Hepatocyte (in vitro differentiated cells): ENCODE measurements at regions not wholly inside any gene's neighbourhood (a gene's known extent, or its start where the extent isn't known, plus 50 kb on each side); places are given as distances from the start of the nearest gene placed in this dataset.

Experiments
- DNase-seq: peaks from one replicate; pipeline ENCODE4 v3.0.0-alpha.2; 2016; ENCODE audit warnings: low spot score
- H2AFZ ChIP-seq: fragments of 200-600 bp; sonication (generic); 2 replicates; pipeline ENCODE4 v1.6.0; 2016; ENCODE audit warnings: antibody characterized with exemption, mild to moderate bottlenecking
- H3K27ac ChIP-seq: fragments of 200-600 bp; sonication (generic); 2 replicates; pipeline ENCODE4 v1.5.1; 2016; ENCODE audit warnings: mild to moderate bottlenecking
- H3K27me3 ChIP-seq: fragments of 200-600 bp; sonication (generic); 2 replicates; pipeline ENCODE4 v1.6.1; 2016
- H3K36me3 ChIP-seq: fragments of 200-600 bp; sonication (generic); replicated peaks from 2 replicates; pipeline ENCODE4 v1.5.1; 2016; ENCODE audit warnings: low read depth; ENCODE audit not compliant: insufficient read depth
- H3K4me1 ChIP-seq: fragments of 200-600 bp; sonication (generic); 2 replicates; pipeline ENCODE4 v1.5.1; 2016; ENCODE audit warnings: mild to moderate bottlenecking, moderate library complexity; ENCODE audit not compliant: insufficient read depth
- H3K4me2 ChIP-seq: fragments of 200-600 bp; sonication (generic); 2 replicates; pipeline ENCODE4 v1.6.0; 2016
- H3K4me3 ChIP-seq: fragments of 200-600 bp; sonication (generic); 2 replicates; pipeline ENCODE4 v1.5.1; 2016; ENCODE audit warnings: mild to moderate bottlenecking
- H3K79me2 ChIP-seq: fragments of 200-600 bp; sonication (generic); 2 replicates; pipeline ENCODE4 v1.6.0; 2017; ENCODE audit warnings: mild to moderate bottlenecking
- H3K9me2 ChIP-seq: fragments of 200-600 bp; sonication (generic); replicated peaks from 2 replicates; pipeline ENCODE4 v1.6.0; 2017; ENCODE audit warnings: mild to moderate bottlenecking; ENCODE audit not compliant: insufficient read depth
- H3K9me3 ChIP-seq: fragments of 200-600 bp; sonication (generic); 2 replicates; pipeline ENCODE4 v1.5.1; 2016; ENCODE audit warnings: low read depth, mild to moderate bottlenecking
- H4K20me1 ChIP-seq: fragments of 200-600 bp; sonication (generic); 2 replicates; pipeline ENCODE4 v1.6.0; 2016; ENCODE audit warnings: mild to moderate bottlenecking; ENCODE audit not compliant: insufficient read depth, poor library complexity, severe bottlenecking
- EZH2 ChIP-seq: fragments of 200-600 bp; sonication (generic); IDR thresholded peaks from 2 replicates; pipeline ENCODE4 v1.6.1; 2016; ENCODE audit warnings: antibody characterized with exemption, mild to moderate bottlenecking, borderline replicate concordance
- EZH2phosphoT487 ChIP-seq: fragments of 200-600 bp; sonication (generic); IDR thresholded peaks from one replicate; pipeline ENCODE4 v1.6.1; 2018; ENCODE audit warnings: antibody characterized with exemption, mild to moderate bottlenecking, low read depth, moderate library complexity; ENCODE audit not compliant: unreplicated experiment, severe bottlenecking
- WGBS: methylation state at CpG from one replicate; pipeline ENCODE4 v1.1.6; 2016; ENCODE audit warnings: low lambda C conversion rate; ENCODE audit errors: missing lambda C conversion rate; 5-methylcytosine and 5-hydroxymethylcytosine counted together
- TF ChIP-seq, protein P1 (sequence below): fragments of 200-600 bp; sonication (generic); IDR thresholded peaks from 2 replicates; pipeline ENCODE4 v1.5.1; 2016; ENCODE audit warnings: antibody characterized with exemption, mild to moderate bottlenecking; ENCODE audit not compliant: poor library complexity

GRCh38 chr7:68547181-68547580 lies 1051.1 kb upstream of the AUTS2 start:
- Histone ChIP-seq H3K4me1 (no peaks in the 10 kb centered on the region), H3K27ac (no peak overlapping the region), H3K4me2 (no peak overlapping the region), H3K4me3 (no peak overlapping the region), H3K9me2 (no peaks in the 10 kb centered on the region), H2AFZ (no peak overlapping the region), H3K9me3 (no peaks in the 10 kb centered on the region), H4K20me1 (no peaks in the 10 kb centered on the region), H3K79me2 (no peaks in the 10 kb centered on the region), H3K27me3 (no peaks in the 10 kb centered on the region), H3K36me3 (no peaks in the 10 kb centered on the region)
- WGBS: 66% methylated on average over 6 of the region's 6 CpGs
- TF ChIP-seq, protein P1, sequence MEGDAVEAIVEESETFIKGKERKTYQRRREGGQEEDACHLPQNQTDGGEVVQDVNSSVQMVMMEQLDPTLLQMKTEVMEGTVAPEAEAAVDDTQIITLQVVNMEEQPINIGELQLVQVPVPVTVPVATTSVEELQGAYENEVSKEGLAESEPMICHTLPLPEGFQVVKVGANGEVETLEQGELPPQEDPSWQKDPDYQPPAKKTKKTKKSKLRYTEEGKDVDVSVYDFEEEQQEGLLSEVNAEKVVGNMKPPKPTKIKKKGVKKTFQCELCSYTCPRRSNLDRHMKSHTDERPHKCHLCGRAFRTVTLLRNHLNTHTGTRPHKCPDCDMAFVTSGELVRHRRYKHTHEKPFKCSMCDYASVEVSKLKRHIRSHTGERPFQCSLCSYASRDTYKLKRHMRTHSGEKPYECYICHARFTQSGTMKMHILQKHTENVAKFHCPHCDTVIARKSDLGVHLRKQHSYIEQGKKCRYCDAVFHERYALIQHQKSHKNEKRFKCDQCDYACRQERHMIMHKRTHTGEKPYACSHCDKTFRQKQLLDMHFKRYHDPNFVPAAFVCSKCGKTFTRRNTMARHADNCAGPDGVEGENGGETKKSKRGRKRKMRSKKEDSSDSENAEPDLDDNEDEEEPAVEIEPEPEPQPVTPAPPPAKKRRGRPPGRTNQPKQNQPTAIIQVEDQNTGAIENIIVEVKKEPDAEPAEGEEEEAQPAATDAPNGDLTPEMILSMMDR: no peak
- no peak for TF ChIP-seq EZH2
- no peak for TF ChIP-seq EZH2phosphoT487
- no peak for DNase-seq

DNA sequence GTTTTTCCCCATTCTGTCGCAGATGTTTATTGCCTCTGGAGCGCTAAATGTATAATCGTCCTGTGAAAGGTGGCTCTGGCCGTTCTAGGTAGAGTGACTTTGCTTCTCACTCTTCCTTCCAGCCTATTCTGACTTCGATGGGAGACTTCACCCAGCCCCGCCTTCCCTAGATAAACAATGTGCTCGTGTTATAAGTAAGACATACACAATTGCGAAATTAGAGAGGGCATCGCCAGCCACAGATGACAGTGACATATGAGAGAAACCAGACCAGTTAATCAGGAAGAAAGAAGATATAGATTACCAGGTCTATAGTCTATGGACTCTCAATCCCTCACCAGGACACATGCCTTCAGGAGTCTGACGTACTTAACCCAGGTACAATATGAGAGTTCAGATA lies 1050.5 kb upstream of the AUTS2 start:
- H2AFZ ChIP-seq: no peak overlapping the region
- no peaks in the 10 kb centered on the region for H3K4me1 ChIP-seq
- H3K27me3 ChIP-seq: no peaks in the 10 kb centered on the region
- WGBS: 64% methylated on average over 10 of the region's 10 CpGs
- TF ChIP-seq EZH2phosphoT487 (no peak), EZH2 (no peak)
- TF ChIP-seq, protein P1: no peak
- H3K79me2 ChIP-seq: no peaks in the 10 kb centered on the region
- no peaks in the 10 kb centered on the region for H3K9me2 ChIP-seq
- H3K4me2 ChIP-seq: no peak overlapping the region
- peak; percentile 11 for DNase-seq
- H3K4me3 ChIP-seq: no peak overlapping the region
- H4K20me1 ChIP-seq: no peaks in the 10 kb centered on the region
- H3K9me3 ChIP-seq: no peaks in the 10 kb centered on the region
- no peak overlapping the region for H3K27ac ChIP-seq
- no peaks in the 10 kb centered on the region for H3K36me3 ChIP-seq

- no peaks in the 10 kb centered on the region for H3K79me2 ChIP-seq
- H3K36me3 ChIP-seq: no peaks in the 10 kb centered on the region
- no peaks in the 10 kb centered on the region for H3K27me3 ChIP-seq
- no peak overlapping the region for H2AFZ ChIP-seq
- H3K4me3 ChIP-seq: no peak overlapping the region
- TF ChIP-seq, protein P1: no peak
- no peak for TF ChIP-seq EZH2phosphoT487
- no peak for TF ChIP-seq EZH2
- H3K4me2 ChIP-seq: no peak overlapping the region
- WGBS: 95% methylated on average over 2 of the region's 2 CpGs
- H3K9me3 ChIP-seq: no peaks in the 10 kb centered on the region
- DNase-seq: no peak
- H4K20me1 ChIP-seq: no peaks in the 10 kb centered on the region
- no peaks in the 10 kb centered on the region for H3K4me1 ChIP-seq
- no peak overlapping the region for H3K27ac ChIP-seq
- no peaks in the 10 kb centered on the region for H3K9me2 ChIP-seq
These were observed 1048.2 kb upstream of the AUTS2 start for GRCh38 chr7:68550027-68550426.

GRCh38 chr7:68550635-68551034 lies 1047.6 kb upstream of the AUTS2 start:
- Histone ChIP-seq H3K4me3 (no peak overlapping the region), H3K79me2 (no peaks in the 10 kb centered on the region), H3K4me2 (no peak overlapping the region), H3K27ac (no peak overlapping the region), H3K9me2 (no peaks in the 10 kb centered on the region), H3K4me1 (no peaks in the 10 kb centered on the region), H3K36me3 (no peaks in the 10 kb centered on the region), H3K27me3 (no peaks in the 10 kb centered on the region), H2AFZ (no peak overlapping the region), H3K9me3 (no peaks in the 10 kb centered on the region), H4K20me1 (no peaks in the 10 kb centered on the region)
- DNase-seq: no peak
- no peak for TF ChIP-seq EZH2
- TF ChIP-seq, protein P1: no peak
- TF ChIP-seq EZH2phosphoT487: no peak
- 65% methylated on average over 3 of the region's 3 CpGs for WGBS
